Raji (cell line): ENCODE measurements at regions not wholly inside any gene's neighbourhood (a gene's known extent, or its start where the extent isn't known, plus 50 kb on each side); places are given as distances from the start of the nearest gene placed in this dataset.

Experiments
- POLR2A ChIP-seq: IDR thresholded peaks from 2 replicates; pipeline ENCODE4 v1.6.1; 2011; ENCODE audit warnings: low read depth, low read length, control low read depth; ENCODE audit not compliant: insufficient read depth

DNA sequence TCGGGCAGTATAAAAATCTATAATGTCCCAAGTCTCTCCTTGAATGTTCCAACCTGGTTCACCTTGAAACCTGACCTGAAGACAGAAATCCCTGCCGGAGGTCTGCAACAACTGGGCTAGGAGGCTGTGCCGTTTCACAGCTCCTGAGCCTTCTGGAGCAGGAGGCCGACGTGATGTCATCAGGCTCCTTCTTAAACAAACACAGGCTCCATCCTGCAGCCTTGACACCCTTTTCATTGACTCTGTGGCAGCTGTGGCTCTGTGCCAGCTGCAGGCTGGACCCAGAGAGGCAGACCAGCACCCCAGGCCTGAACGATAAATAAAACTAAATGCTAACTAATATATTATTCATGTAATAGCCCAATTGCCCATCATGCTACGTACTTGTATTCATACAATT lies 483.9 kb downstream of the CD83 start:
- TF ChIP-seq POLR2A, result no peak

DNA sequence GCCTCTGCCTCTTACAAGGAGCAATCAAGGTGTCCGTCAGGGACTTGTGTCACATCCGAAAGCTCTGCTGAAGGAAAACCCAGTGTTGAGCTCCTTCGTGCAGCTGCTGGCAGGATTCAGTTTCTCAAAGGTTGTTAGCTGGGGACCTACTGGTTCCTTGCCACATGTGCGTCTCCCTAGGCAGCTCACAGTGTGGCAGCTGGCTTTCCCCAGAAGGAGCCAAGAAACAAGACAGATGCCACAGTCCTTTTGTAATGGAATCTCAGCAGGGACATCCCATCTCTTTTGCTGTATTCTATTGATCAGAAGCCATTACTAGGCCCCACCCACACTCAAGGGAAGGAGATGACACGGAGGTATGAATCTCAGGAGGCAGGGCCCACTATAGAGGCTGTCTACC lies 488.8 kb downstream of the CD83 start:
- TF ChIP-seq POLR2A, result no peak

GRCh38 chr6:14610141-14610540 lies 492.6 kb downstream of the CD83 start:
- TF ChIP-seq POLR2A, result no peak

DNA sequence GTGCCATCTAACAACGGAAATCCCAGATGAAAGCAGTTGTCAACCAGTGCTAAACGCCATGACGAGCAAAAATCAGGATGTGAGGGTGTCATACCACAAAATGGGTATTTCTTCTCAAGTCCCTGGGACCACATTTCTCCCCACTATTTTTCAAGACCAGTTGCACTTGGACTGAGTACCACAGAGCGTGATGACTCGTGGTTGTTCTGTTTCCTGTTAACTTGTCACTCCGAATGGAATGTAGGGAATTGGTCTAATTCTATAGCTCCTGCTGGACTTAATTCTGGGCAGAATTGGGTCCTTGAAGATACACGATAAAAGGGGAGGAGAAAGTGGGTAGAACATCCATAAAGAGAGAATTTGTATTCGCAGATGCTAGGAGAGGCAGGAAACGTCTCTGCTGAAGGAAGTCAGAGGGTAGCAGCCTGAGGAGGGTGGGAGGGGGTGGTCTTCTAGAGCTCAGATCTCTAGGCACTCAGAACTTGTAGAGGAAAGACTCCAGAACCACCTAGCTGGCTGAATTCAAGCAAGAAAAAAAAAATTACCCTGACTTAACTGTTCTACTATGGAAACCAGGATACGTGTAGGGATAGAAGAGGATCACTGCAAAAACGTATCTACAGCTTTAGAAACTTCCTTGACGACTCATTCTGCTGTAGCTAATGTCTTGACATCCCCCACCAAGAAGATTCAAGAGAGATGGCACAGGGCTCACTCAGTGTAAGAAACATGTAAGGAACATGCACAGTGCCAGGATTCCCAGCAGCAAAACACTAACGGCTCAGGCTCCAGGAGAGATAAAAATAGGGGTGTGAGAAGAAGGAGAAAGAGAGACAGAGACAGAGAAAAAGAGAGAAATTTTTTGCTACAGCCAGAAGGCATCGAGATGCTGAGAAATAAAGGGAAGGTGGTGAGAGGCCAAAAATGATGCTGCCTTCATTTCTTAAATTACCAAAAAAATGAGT lies 494.7 kb downstream of the CD83 start:
- no peak for TF ChIP-seq POLR2A

DNA sequence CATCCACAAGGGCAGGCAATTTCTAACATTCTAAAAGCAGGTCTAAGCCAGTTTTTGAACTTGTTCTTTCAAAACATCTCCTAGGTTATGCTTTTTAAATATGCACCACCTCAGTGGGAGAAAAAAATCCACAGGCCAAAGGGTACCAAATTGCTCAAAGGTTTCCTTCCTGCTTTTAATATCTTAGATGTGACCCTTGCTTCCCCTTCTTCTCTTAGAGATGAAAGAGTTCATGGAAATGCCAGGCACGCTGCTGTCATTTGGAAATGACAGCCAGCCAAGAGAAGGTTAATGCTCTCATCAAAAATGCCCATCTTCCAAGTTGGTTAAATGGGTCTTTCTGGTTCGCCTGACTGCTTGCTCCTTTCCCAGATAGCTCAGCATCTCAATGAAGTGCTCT lies 497.1 kb downstream of the CD83 start:
- no peak for TF ChIP-seq POLR2A

GRCh38 chr6:14616656-14617055 lies 499.1 kb downstream of the CD83 start:
- TF ChIP-seq POLR2A, result no peak

DNA sequence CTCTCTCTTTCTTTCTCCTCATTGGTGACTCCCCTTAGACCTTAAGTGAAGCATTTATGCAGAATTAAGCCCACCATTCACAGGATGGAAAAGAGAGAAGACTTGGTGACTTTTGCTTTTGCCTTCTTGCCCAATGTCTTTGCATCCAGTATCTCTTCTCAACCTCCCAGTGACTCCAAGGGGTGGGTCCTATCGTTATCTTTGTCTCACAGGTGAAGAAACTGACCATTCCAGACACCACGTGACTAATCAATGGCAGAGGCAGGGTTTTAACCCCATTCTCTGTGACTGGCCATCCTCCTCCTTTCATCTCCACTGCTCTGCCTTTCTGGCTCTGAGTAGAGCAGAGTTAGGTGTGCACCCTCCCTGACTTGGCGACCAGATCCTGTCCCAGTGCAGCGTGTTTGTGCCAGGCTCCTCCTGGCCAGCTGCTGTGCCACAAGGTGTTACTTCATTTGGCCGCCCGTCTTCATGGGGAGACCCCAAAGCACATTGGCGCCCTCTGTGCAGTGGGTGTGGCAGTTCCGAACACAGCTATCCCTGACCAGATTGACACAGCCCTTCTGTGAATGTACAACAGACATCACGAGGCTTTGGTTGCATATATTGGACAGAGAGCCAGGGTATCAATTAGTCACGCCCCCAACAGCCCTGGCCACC lies 501.3 kb downstream of the CD83 start:
- no peak for TF ChIP-seq POLR2A

DNA sequence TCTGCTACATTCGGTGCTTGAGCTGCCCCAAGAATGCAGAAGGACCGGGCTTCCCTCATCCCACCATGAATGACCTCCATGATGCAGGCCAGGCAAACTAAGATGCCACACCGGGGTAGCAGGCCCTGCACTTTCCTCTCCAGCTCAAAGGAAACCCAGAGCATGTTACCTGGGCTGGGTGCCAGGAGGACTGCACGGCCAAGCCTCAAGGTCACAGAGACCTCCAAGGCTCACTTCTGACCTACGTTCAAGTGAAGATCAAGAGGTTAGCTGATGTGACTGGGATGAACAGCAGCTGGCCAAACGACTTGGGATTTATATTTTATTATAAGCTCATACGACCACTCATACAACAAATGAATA lies 501.8 kb downstream of the CD83 start:
- no peak for TF ChIP-seq POLR2A

DNA sequence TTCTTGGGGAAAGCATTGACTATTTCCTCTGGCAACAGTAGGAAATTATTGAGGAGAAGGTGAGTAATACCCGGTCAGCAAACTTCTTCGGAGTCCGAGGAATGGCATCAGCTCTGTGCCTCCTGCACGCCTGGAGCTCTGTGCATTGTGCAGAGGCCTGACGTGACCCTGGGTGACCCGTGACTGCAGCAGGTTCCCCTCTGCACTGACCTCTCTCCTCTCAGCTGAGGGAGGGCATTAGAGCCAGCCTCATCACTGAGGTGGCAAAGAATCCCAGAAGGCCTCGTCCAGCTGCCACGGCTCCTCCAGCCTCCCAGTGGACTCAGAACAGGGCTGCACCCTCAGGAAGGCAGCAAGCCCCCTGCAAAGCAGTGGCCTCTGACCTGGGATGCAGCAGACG lies 502.9 kb downstream of the CD83 start:
- TF ChIP-seq POLR2A, result no peak

- TF ChIP-seq POLR2A, result no peak
Measured at GRCh38 chr6:14621518-14621917, 503.9 kb downstream of the CD83 start.

DNA sequence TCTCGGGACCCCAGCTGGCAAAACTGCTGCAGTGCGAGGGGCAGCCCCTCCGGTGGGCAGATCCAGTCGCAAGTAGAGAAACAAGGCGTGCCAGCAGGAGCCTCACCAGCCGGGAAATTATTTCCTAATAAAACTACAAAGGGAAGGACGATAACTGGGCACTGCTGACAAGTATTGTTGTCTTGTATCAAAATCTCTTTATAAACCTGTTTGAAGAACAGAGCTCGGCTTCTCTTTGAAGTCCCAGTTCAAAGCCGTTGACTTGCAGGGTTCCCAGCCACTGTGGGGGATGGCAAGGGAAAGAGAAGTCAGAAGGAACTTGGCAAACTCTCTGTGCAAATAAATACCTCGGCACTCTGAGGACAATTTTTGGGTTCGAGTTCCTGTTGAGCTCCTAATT lies 504.5 kb downstream of the CD83 start:
- TF ChIP-seq POLR2A, result no peak

- no peak for TF ChIP-seq POLR2A
Measured at GRCh38 chr6:14622909-14623505, 505.4 kb downstream of the CD83 start.

DNA sequence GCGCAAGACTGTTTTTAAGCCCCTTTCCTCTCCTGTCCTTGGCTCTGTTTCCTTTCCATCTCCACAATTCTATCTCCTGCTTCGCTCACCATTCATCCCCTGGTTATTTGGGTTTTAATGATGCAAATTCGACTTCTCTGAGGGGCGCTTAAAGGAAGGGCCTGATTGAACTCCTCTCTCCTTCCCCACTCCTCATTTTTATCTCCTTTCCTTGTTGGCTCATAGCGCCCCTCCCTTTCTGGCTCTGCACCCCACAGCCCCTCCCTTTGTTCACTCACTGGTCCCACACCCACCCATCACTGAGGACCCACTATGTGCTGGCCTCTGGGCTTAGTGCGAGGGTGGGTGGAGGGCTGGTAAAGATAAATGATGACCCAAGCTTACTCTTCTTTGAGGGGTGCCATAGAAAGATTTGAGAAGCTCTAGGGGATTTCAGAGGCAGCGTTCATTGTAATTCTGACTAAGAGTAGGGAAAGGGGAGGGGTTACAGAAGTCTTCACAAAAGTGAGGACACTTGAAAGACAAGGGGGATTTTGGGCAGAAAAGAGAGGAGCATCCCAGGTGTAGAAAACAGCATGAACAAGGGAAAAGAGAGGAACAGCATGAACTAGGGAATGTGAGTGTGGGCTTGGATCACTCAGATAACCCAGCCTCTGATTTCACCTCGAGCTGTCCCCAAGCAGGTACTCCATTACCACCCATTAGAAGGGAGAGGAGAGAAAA lies 507.8 kb downstream of the CD83 start:
- TF ChIP-seq POLR2A, result no peak

DNA sequence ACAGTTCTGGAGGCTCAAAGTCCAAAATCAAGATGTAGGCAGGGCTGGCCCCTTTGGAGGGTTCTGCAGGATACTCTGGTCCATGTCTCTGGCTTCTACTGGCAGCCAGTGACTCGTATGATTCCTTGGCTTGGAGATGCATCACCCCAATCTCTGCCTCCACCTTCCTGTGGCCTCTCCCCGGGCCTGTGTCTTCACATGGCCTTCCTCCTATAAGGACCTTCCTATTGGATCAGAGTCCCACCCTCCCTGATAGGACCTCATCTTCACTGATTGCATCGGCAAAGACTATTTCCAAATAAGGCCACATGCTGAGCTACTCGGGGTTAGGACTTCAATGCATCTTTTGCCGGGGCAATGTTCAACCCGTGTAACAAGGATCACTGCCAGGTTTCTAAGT lies 509.0 kb downstream of the CD83 start:
- TF ChIP-seq POLR2A, result no peak

- no peak for TF ChIP-seq POLR2A
Measured at GRCh38 chr6:14630016-14630415, 512.4 kb downstream of the CD83 start.
